Pancreas (tissue), 10 donors: ENCODE measurements at regions not wholly inside any gene's neighbourhood (a gene's known extent, or its start where the extent isn't known, plus 50 kb on each side); places are given as distances from the start of the nearest gene placed in this dataset.

Experiments used
- ATAC-seq, 4 donors: fragments of 200-7000 bp; cut with Tn5 transposase; one replicate each; pipeline versions ENCODE4 v1.8.0 to v1.9.1; 2020; ENCODE audit warnings: mild to moderate bottlenecking in 4 of 4, moderate library complexity in 4 of 4
- DNase-seq, 6 donors: peaks; one replicate each; pipeline ENCODE4 v3.0.0-alpha.2; 2020
- FAIRE-seq: peaks from 2 replicates; lab custom pipeline; 2012; peaks lifted over from hg19 to GRCh38; lab: Jason Lieb, UNC
- H3K27ac ChIP-seq, 4 donors: fragments of 200-600 bp; sonication (generic); 1 replicate in 3 of 4; 2 replicates in 1 of 4; pipeline versions ENCODE4 v1.5.0 to v1.8.0; 2020
- H3K27me3 ChIP-seq, 4 donors: fragments of 200-600 bp; one replicate each; pipeline ENCODE4 v1.8.0; 2021
- H3K36me3 ChIP-seq, 3 donors: fragments of 200-600 bp; sonication (generic) in 1 of 3; one replicate each; pipeline versions ENCODE4 v1.5.0 to v1.8.0; 2020 to 2021
- H3K4me1 ChIP-seq, 3 donors: fragments of 200-600 bp; one replicate each; pipeline ENCODE4 v1.8.0; 2021
- H3K4me3 ChIP-seq, 4 donors: fragments of 200-600 bp; sonication (generic) in 2 of 4; one replicate each; pipeline versions ENCODE4 v1.5.0 to v1.8.0; 2020 to 2021
- H3K9me3 ChIP-seq, 4 donors: fragments of 200-600 bp; one replicate each; pipeline ENCODE4 v1.8.0; 2021
- WGBS, 2 donors: extraction: QIAGEN DNeasy Blood & Tissue Kit; methylation state at CpG; one replicate each; pipeline ENCODE4 v1.1.7; 2013; 5-methylcytosine and 5-hydroxymethylcytosine counted together
- intact Hi-C, 3 donors: fragments of 100-400 bp; cut with DNase I; formaldehyde crosslinking; loops; one replicate each; pipeline versions ENCODE4 v1.11.1 to v1.14.2; 2022
- TF ChIP-seq, protein P1 (sequence below), 4 donors: fragments of 200-600 bp; sonication (generic) in 3 of 4; IDR thresholded peaks; one replicate each; pipeline versions ENCODE4 v1.5.0 to v1.8.0; 2021; ENCODE audit warnings: antibody characterized with exemption in 4 of 4
- donor health status: healthy with polysubstance abuse.
- donor health status: DM: no; HTN: no; CAD: no; lungs with moderate emphysema.
- donor health status: DM: no; HTN: no; CAD: no.
- donor health status: control.
- donor health status: control.
- donor health status: Bipolar disorder and iron deficiency.
- donor health status: DM: yes; HTN: yes; CAD: no.
- donor health status: DM: no; HTN: no; CAD: no.
- donor health status: DM: no; HTN: no; CAD: no.
- donor health status: DM: yes; HTN: yes; CAD: no.

- TF ChIP-seq, protein P1, sequence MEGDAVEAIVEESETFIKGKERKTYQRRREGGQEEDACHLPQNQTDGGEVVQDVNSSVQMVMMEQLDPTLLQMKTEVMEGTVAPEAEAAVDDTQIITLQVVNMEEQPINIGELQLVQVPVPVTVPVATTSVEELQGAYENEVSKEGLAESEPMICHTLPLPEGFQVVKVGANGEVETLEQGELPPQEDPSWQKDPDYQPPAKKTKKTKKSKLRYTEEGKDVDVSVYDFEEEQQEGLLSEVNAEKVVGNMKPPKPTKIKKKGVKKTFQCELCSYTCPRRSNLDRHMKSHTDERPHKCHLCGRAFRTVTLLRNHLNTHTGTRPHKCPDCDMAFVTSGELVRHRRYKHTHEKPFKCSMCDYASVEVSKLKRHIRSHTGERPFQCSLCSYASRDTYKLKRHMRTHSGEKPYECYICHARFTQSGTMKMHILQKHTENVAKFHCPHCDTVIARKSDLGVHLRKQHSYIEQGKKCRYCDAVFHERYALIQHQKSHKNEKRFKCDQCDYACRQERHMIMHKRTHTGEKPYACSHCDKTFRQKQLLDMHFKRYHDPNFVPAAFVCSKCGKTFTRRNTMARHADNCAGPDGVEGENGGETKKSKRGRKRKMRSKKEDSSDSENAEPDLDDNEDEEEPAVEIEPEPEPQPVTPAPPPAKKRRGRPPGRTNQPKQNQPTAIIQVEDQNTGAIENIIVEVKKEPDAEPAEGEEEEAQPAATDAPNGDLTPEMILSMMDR (IDR thresholded peaks at IDR 0.05) = no peak
- ATAC-seq = no peak
- Histone ChIP-seq H3K4me3 (no peak overlapping the region), H3K27ac (no peak overlapping the region), H3K36me3 (no peaks in the 10 kb centered on the region), H3K4me1 (no peaks in the 10 kb centered on the region), H3K27me3 (peaks cover 0 to 8% (median 0%) of the 10 kb centered on the region in 4 donors), H3K9me3 (no peaks in the 10 kb centered on the region)
- DNase-seq = no peak
- FAIRE-seq = no peak
- intact Hi-C loops = no loop called here
Observed at GRCh38 chr11:111107501-111107900, 138.0 kb upstream of the POU2AF2 start.

DNA sequence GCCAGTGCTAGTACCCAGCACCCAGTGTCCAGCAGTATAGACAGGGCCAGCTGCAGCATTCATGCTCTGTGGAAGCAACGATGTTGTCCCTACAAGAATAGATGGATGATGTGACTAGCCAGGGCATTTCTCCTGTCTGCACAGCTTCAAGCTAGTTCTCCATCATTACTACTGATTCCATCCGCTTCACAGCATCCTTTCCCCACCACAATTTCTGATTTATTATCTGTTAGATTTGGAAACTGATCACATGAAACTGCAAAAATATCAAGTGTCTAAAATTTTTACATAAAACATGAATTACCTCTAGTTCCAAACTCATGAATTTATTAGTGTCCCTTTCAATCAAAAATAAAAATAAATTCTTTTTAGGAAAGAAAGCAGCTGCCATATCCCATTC lies 138.9 kb upstream of the POU2AF2 start:
- ATAC-seq = no peak
- Histone ChIP-seq H3K36me3 (no peaks in the 10 kb centered on the region), H3K27me3 (peaks cover 0 to 8% (median 0%) of the 10 kb centered on the region in 4 donors), H3K4me1 (no peaks in the 10 kb centered on the region), H3K9me3 (no peaks in the 10 kb centered on the region), H3K4me3 (no peak overlapping the region), H3K27ac (no peak overlapping the region)
- no peak for DNase-seq
- FAIRE-seq = no peak
- WGBS, 2 donors = 74 to 86% methylated on average over 2 of the region's 2 CpGs
- TF ChIP-seq, protein P1 (IDR thresholded peaks at IDR 0.05) = no peak
- intact Hi-C loops = no loop called here

GRCh38 chr11:111105566-111105965 lies 140.0 kb upstream of the POU2AF2 start:
- WGBS, 2 donors = 85 to 88% methylated on average over 2 of the region's 2 CpGs
- FAIRE-seq = no peak

GRCh38 chr11:111104185-111104584 lies 141.3 kb upstream of the POU2AF2 start:
- no peak for ATAC-seq
- H3K4me1 ChIP-seq = no peaks in the 10 kb centered on the region
- TF ChIP-seq, protein P1 (IDR thresholded peaks at IDR 0.05) = no peak
- no peak overlapping the region for H3K4me3 ChIP-seq
- no peaks in the 10 kb centered on the region for H3K9me3 ChIP-seq
- H3K27me3 ChIP-seq = peaks cover 0 to 8% (median 0%) of the 10 kb centered on the region in 4 donors
- FAIRE-seq = no peak
- intact Hi-C loops = no loop called here
- H3K36me3 ChIP-seq = no peaks in the 10 kb centered on the region
- no peak for DNase-seq
- H3K27ac ChIP-seq = no peak overlapping the region

More at GRCh38 chr11:111105566-111105965, 140.0 kb upstream of the POU2AF2 start:
- no peak for ATAC-seq
- Histone ChIP-seq H3K4me1 (no peaks in the 10 kb centered on the region), H3K27ac (no peak overlapping the region), H3K4me3 (no peak overlapping the region), H3K36me3 (no peaks in the 10 kb centered on the region), H3K9me3 (no peaks in the 10 kb centered on the region), H3K27me3 (peaks cover 0 to 8% (median 0%) of the 10 kb centered on the region in 4 donors)
- DNase-seq = no peak
- TF ChIP-seq, protein P1 (IDR thresholded peaks at IDR 0.05) = no peak
- intact Hi-C loops = no loop called here

- ATAC-seq (no peak), DNase-seq (no peak), FAIRE-seq (no peak)
- intact Hi-C loops = no loop called here
- peaks cover 0 to 8% (median 0%) of the 10 kb centered on the region in 4 donors for H3K27me3 ChIP-seq
- no peaks in the 10 kb centered on the region for H3K9me3 ChIP-seq
- no peaks in the 10 kb centered on the region for H3K36me3 ChIP-seq
- TF ChIP-seq, protein P1 (IDR thresholded peaks at IDR 0.05) = no peak
- no peak overlapping the region for H3K27ac ChIP-seq
- WGBS, 2 donors = 48 to 60% methylated on average over 3 of the region's 3 CpGs
- no peaks in the 10 kb centered on the region for H3K4me1 ChIP-seq
- H3K4me3 ChIP-seq = no peak overlapping the region
Observed at GRCh38 chr11:111101881-111102280, 143.6 kb upstream of the POU2AF2 start.
